HG03025 (cell line): ENCODE measurements at regions not wholly inside any gene's neighbourhood (a gene's known extent, or its start where the extent isn't known, plus 50 kb on each side); places are given as distances from the start of the nearest gene placed in this dataset.

Experiments used
- ATAC-seq: cut with Tn5 transposase; IDR thresholded peaks from one replicate; pipeline ENCODE4 v1.9.1; 2021; ENCODE audit warnings: mild to moderate bottlenecking, moderate library complexity; ENCODE audit not compliant: unreplicated experiment, low FRiP score

GRCh38 chr13:88526186-88526852, 855.1 kb downstream of the SLITRK5 start:
- ATAC-seq, result no peak

- no peak for ATAC-seq
These were observed 855.7 kb downstream of the SLITRK5 start for GRCh38 chr13:88526853-88527215.

- ATAC-seq, result no peak
These were observed 870.8 kb downstream of the SLITRK5 start for GRCh38 chr13:88541994-88542393.

- ATAC-seq, result no peak
These were observed 873.7 kb downstream of the SLITRK5 start for GRCh38 chr13:88544836-88545235.

- ATAC-seq, result no peak
These were observed 881.8 kb downstream of the SLITRK5 start for GRCh38 chr13:88552966-88553365.

- ATAC-seq, result no peak
These were observed 894.4 kb downstream of the SLITRK5 start for GRCh38 chr13:88565566-88565965.

- ATAC-seq, result no peak
These were observed 914.7 kb downstream of the SLITRK5 start for GRCh38 chr13:88585861-88586260.

- no peak for ATAC-seq
These were observed 915.1 kb downstream of the SLITRK5 start for GRCh38 chr13:88586263-88586662.

- ATAC-seq, result no peak
These were observed 919.4 kb downstream of the SLITRK5 start for GRCh38 chr13:88590574-88590973.

- ATAC-seq, result no peak
These were observed 920.9 kb downstream of the SLITRK5 start for GRCh38 chr13:88592105-88592504.

GRCh38 chr13:88601949-88602348, 930.8 kb downstream of the SLITRK5 start:
- ATAC-seq, result no peak

GRCh38 chr13:88602786-88603777, 931.9 kb downstream of the SLITRK5 start:
- no peak for ATAC-seq

GRCh38 chr13:88617176-88617575, 946.0 kb downstream of the SLITRK5 start:
- ATAC-seq, result no peak

- ATAC-seq, result no peak
These were observed 951.3 kb downstream of the SLITRK5 start for GRCh38 chr13:88622362-88622973.

- no peak for ATAC-seq
These were observed 952.0 kb downstream of the SLITRK5 start for GRCh38 chr13:88623150-88623549.

GRCh38 chr13:88627071-88627470, 955.9 kb downstream of the SLITRK5 start:
- ATAC-seq, result no peak

- no peak for ATAC-seq
These were observed 957.7 kb downstream of the SLITRK5 start for GRCh38 chr13:88628882-88629281.

- no peak for ATAC-seq
These were observed 966.8 kb downstream of the SLITRK5 start for GRCh38 chr13:88637935-88638334.

GRCh38 chr13:88643233-88643632, 972.1 kb downstream of the SLITRK5 start:
- ATAC-seq, result no peak

GRCh38 chr13:88648598-88649373, 977.6 kb downstream of the SLITRK5 start:
- no peak for ATAC-seq
